ACC112 (cell line): ENCODE measurements at regions not wholly inside any gene's neighbourhood (a gene's known extent, or its start where the extent isn't known, plus 50 kb on each side); places are given as distances from the start of the nearest gene placed in this dataset.

ENCODE experiments used
- H2AFZ ChIP-seq: fragments of 200-600 bp; sonication (generic); one replicate; pipeline ENCODE4 v1.6.0; 2017; ENCODE audit warnings: antibody characterized with exemption, low read length; ENCODE audit not compliant: unreplicated experiment
- H3K27ac ChIP-seq: fragments of 200-600 bp; sonication (generic); 2 replicates; pipeline ENCODE4 v1.5.1; 2014; ENCODE audit warnings: low read depth, mild to moderate bottlenecking, antibody characterized with exemption, low read length, moderate library complexity
- H3K27me3 ChIP-seq: fragments of 200-600 bp; sonication (generic); 2 replicates; pipeline ENCODE4 v1.6.1; 2014; ENCODE audit warnings: mild to moderate bottlenecking, antibody characterized with exemption, low read length, moderate library complexity, mixed read lengths; ENCODE audit not compliant: insufficient read depth
- H3K36me3 ChIP-seq: fragments of 200-600 bp; sonication (generic); 2 replicates; pipeline ENCODE4 v1.6.1; 2016; ENCODE audit warnings: mild to moderate bottlenecking, antibody characterized with exemption, low read length, moderate library complexity, mixed read lengths; ENCODE audit not compliant: insufficient read depth
- H3K4me1 ChIP-seq: fragments of 200-600 bp; sonication (generic); one replicate; pipeline ENCODE4 v1.6.1; 2016; ENCODE audit warnings: low read length, mixed read lengths; ENCODE audit not compliant: insufficient read depth, unreplicated experiment, control insufficient read depth
- H3K4me3 ChIP-seq: fragments of 200-600 bp; sonication (generic); 2 replicates; pipeline ENCODE4 v1.5.1; 2014; ENCODE audit warnings: mild to moderate bottlenecking, low read depth, low read length
- H3K79me2 ChIP-seq: fragments of 200-600 bp; sonication (generic); one replicate; pipeline ENCODE4 v1.6.0; 2016; ENCODE audit warnings: low read length; ENCODE audit not compliant: control insufficient read depth, unreplicated experiment, insufficient read depth

GRCh38 chr2:240275386-240275785 is 134.9 kb upstream of the OTOS start:
- Histone ChIP-seq H3K4me1 (no peaks in the 10 kb centered on the region), H3K79me2 (no peaks in the 10 kb centered on the region), H3K4me3 (no peak overlapping the region), H3K36me3 (no peaks in the 10 kb centered on the region), H3K27me3 (peaks cover 78% of the 10 kb centered on the region), H3K27ac (no peak overlapping the region), H2AFZ (no peak overlapping the region)

GRCh38 chr2:240277073-240277806 is 136.8 kb upstream of the OTOS start:
- H3K27ac ChIP-seq, result no peak overlapping the region

GRCh38 chr2:240277807-240278522 is 137.5 kb upstream of the OTOS start:
- Histone ChIP-seq H2AFZ (no peak overlapping the region), H3K27me3 (peaks cover 80% of the 10 kb centered on the region), H3K79me2 (no peaks in the 10 kb centered on the region), H3K4me1 (no peaks in the 10 kb centered on the region), H3K36me3 (no peaks in the 10 kb centered on the region), H3K27ac (no peak overlapping the region), H3K4me3 (no peak overlapping the region)

More at GRCh38 chr2:240277073-240277806, 136.8 kb upstream of the OTOS start:
- H3K79me2 ChIP-seq, result no peaks in the 10 kb centered on the region
- no peak overlapping the region for H2AFZ ChIP-seq
- H3K27me3 ChIP-seq, result peaks cover 80% of the 10 kb centered on the region
- H3K4me1 ChIP-seq, result no peaks in the 10 kb centered on the region
- no peaks in the 10 kb centered on the region for H3K36me3 ChIP-seq
- H3K4me3 ChIP-seq, result no peak overlapping the region

- Histone ChIP-seq H3K27ac (no peak overlapping the region), H3K4me1 (no peaks in the 10 kb centered on the region), H2AFZ (no peak overlapping the region), H3K79me2 (no peaks in the 10 kb centered on the region), H3K27me3 (peaks cover 80% of the 10 kb centered on the region), H3K4me3 (no peak overlapping the region), H3K36me3 (no peaks in the 10 kb centered on the region)
These were observed 138.2 kb upstream of the OTOS start for GRCh38 chr2:240278661-240279060.

GRCh38 chr2:240280621-240281020 is 140.2 kb upstream of the OTOS start:
- no peak overlapping the region for H2AFZ ChIP-seq
- H3K79me2 ChIP-seq, result no peaks in the 10 kb centered on the region
- no peak overlapping the region for H3K4me3 ChIP-seq
- peaks cover 68% of the 10 kb centered on the region for H3K27me3 ChIP-seq
- no peak overlapping the region for H3K27ac ChIP-seq
- no peaks in the 10 kb centered on the region for H3K4me1 ChIP-seq
- H3K36me3 ChIP-seq, result no peaks in the 10 kb centered on the region

- Histone ChIP-seq H3K79me2 (no peaks in the 10 kb centered on the region), H3K4me3 (no peak overlapping the region), H3K36me3 (no peaks in the 10 kb centered on the region), H2AFZ (no peak overlapping the region), H3K27ac (no peak overlapping the region), H3K4me1 (no peaks in the 10 kb centered on the region), H3K27me3 (peaks cover 55% of the 10 kb centered on the region)
These were observed 144.2 kb upstream of the OTOS start for GRCh38 chr2:240284503-240285259.

- Histone ChIP-seq H3K4me3 (no peak overlapping the region), H2AFZ (no peak overlapping the region), H3K4me1 (no peaks in the 10 kb centered on the region), H3K27me3 (peaks cover 45% of the 10 kb centered on the region), H3K79me2 (no peaks in the 10 kb centered on the region), H3K36me3 (no peaks in the 10 kb centered on the region), H3K27ac (no peak overlapping the region)
These were observed 145.3 kb upstream of the OTOS start for GRCh38 chr2:240285725-240286124.

- Histone ChIP-seq H3K4me1 (no peaks in the 10 kb centered on the region), H2AFZ (no peak overlapping the region), H3K36me3 (no peaks in the 10 kb centered on the region), H3K4me3 (no peak overlapping the region), H3K27me3 (peaks cover 36% of the 10 kb centered on the region), H3K79me2 (no peaks in the 10 kb centered on the region), H3K27ac (no peak overlapping the region)
These were observed 146.1 kb upstream of the OTOS start for GRCh38 chr2:240286596-240286995.

GRCh38 chr2:240287011-240287410 is 146.6 kb upstream of the OTOS start:
- no peak overlapping the region for H2AFZ ChIP-seq
- no peaks in the 10 kb centered on the region for H3K36me3 ChIP-seq
- H3K27me3 ChIP-seq, result peaks cover 32% of the 10 kb centered on the region
- no peaks in the 10 kb centered on the region for H3K79me2 ChIP-seq
- H3K4me3 ChIP-seq, result no peak overlapping the region
- no peaks in the 10 kb centered on the region for H3K4me1 ChIP-seq
- H3K27ac ChIP-seq, result no peak overlapping the region

GRCh38 chr2:240287496-240288086 is 147.1 kb upstream of the OTOS start:
- Histone ChIP-seq H3K27me3 (peaks cover 26% of the 10 kb centered on the region), H3K4me1 (no peaks in the 10 kb centered on the region), H3K79me2 (no peaks in the 10 kb centered on the region), H3K27ac (no peak overlapping the region), H2AFZ (no peak overlapping the region), H3K4me3 (no peak overlapping the region), H3K36me3 (no peaks in the 10 kb centered on the region)
